GM19099 (cell line): ENCODE measurements at regions not wholly inside any gene's neighbourhood (a gene's known extent, or its start where the extent isn't known, plus 50 kb on each side); places are given as distances from the start of the nearest gene placed in this dataset.

Experiments used
- POLR2A ChIP-seq: IDR thresholded peaks from 3 replicates; pipeline ENCODE4 v1.6.1; 2011; ENCODE audit warnings: low read depth; ENCODE audit not compliant: insufficient read length; ENCODE audit errors: extremely low read depth

DNA sequence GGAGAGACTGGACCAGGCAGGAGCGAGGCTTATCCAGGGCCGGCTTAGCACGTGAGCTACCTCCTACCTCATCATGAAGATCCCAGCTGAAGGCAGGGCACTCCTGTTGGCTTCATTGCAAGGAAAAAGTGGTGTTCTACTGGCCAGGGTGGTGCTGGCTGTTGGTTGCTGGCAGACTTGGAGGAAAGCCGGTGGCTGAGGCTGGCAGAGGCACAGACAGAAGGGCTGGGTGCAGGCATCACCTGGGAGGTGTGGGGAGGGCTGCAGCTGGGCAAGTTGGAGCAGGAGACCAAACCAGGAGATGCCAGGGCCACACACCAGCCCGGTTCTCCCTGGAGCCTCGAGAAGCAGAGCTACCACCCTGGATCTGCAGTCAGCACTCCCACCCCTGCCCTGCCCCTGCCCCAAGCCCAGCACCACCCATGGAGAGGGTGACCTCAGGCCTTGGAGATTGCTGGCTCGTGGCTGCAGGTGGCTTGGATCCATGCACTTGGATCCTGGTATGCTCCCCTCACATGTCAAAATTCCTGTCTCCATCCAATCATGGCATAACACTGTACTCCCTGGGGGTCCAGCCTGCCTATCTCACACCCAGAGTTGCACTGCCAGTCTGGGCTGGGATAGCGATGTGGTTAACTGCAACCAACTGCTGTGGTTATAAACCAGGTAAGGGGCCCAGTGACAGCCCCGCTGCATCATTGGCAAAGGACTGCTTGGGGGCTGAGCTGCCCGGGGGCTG, 49.7 kb downstream of the GLI2 start:
- no peak for TF ChIP-seq POLR2A

GRCh38 chr2:120786038-120786960, 50.6 kb downstream of the GLI2 start:
- no peak for TF ChIP-seq POLR2A

DNA sequence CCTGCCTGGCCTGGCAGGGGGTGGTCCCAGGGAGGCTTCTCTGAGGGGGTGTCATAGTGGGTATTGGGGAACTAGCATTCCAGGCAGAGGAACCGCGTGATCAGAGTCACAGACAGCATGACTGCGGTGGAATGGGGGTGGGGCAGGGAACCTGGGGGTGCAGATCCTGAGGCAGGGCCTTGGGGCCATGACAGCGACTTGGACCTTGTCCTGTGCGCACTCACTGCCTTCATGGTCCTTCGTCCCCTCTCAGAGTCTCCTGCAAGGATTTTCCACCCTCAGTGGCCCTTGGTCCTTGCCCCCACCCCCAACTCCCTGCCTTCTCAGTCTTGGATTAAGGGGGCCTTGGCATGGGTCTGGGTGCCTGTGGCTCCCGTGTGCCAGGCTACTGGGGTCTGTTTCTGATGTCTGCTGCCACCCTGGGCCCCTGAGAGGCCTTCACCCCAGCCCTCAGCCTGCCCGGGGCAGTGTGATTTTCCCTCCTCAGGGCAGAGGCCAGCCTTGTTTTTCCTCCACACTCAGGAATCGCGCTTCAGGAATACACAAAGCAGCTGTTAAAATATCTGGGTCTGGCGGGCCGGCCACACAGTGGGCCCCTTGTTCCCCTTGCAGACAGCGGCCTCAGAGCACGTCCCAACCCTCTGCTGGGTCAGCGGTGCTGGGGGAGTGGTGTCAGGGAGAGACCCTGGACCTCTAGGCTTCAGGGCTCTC, 51.6 kb downstream of the GLI2 start:
- TF ChIP-seq POLR2A: no peak

DNA sequence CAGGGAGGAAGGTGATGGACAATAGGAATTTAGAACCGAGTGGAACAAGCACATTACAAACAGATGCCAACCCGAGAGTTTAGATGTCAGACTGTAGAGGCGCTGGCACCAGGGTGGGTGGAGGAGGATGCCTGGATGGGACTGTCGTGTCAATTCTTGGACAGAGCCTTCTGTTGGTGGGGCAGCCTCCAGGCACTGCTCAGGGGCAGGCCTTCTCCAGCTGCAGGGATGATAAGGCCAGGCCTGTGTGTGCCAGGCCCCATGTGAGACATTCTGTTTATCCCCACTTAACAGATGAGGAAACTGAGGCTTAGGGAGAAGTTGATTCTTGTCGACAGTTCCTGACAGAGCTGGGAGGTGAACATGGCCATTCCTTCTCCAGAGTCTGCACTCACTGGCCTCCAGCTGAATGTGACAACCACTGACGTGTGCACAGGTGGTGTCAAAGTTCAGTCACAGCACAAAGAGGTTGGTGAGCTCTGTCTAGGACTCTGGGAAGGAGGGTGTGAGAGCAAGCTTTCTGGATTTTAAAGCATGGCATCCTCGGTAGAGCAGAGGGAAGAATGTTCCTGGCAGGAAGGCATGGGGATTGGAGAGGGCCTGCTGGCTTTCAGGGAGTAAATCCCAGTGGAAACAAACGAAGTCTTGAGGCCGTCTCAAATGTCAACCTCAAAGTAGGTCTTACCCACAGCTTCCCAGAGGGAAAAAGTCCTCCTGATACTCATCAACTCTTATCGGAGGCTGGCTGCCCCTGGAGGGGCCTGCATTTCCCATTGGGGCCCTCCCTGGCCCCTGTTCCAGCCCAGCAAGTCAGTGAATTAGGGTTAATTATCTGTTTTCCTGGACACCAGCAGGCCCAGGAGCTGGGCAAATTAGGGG, 52.4 kb downstream of the GLI2 start:
- no peak for TF ChIP-seq POLR2A

DNA sequence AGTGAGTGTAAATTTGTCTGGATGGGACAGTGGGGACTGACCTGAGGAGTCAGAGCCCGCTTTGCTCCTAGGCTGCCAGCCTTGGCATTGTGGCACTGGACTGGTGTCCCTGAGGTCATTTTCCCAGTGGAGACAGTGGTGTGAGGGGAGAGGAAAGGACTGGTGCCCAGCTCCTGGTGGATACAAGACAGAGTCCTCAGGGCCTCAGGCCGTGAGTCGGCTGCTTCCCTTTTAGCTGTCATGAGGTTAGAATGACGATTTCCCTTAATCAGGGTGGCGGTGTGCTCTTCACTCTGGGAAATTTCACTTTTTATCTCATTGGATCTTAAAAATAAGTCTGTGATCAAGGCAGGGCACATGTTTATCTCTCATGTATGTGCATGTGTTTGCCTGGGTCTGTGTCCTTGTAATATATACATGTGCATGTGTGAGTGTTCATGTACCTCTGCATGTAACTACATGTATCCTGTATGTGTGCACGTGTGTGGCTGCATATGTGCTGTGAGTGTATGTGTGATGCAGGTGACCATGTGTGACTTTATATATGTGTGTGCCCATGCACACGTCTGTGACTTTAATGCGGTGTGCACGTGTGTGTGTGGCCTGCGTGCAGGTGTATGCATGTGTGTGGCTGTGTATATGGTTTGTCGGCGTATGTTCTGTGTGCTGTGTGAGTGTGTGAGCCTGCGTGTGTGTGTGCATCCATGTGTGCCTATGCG, 55.7 kb downstream of the GLI2 start:
- no peak for TF ChIP-seq POLR2A

- no peak for TF ChIP-seq POLR2A
Observed at GRCh38 chr2:120791962-120792297, 56.3 kb downstream of the GLI2 start.

DNA sequence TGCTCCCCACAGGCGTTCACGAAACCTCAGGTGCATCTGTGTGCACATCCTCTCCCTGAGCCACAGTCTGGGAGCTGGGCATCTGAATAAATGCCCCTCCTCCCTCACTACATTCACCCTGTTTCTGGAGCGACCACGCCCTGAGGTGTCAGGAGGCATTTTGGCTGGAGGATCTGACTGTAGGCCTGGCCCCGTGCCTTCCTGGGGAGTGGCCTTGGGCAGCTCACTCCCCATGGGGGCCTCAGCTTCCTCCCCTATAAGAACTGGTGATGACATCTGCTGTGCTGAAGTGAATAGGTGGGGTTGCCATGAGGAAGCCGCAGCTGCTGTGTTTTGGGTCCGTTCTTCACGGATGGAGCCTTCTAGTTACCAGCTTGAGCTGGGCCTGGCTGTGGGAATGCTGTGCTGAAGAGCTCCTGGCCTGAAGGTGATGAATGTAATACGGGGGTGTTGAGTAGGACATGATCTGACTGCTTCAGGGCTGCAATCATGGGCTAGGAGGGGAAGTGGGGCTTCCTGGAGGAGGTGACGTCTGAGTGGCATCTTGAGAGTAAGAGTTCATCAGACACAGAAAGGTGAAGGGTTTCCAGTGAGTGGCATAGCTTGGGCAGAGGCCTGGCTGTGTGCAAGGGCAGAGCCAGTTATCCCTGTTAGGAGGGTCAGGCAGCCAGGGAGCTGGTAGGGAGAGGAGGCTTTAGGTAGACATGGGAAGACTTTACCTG, 58.2 kb downstream of the GLI2 start:
- TF ChIP-seq POLR2A: no peak

DNA sequence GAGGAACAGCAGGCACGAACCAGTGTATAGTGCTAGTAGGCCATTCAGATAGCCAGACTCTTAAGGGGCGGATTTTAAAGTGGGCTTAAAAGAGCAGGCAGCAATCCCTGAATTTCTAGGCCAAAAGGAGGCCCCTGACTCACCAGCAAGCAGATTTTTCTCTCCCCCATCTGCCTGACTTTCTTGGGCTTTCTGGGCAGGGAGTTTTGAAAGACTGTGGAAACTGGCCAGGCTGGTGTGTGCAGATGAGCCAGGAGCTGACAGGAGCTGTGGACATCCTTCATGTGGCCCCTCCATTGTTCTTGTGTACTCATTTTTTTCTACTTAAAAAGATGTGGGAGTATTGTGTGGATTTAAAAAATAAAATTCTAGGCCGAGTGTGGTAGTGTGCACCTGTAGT, 59.0 kb downstream of the GLI2 start:
- no peak for TF ChIP-seq POLR2A

DNA sequence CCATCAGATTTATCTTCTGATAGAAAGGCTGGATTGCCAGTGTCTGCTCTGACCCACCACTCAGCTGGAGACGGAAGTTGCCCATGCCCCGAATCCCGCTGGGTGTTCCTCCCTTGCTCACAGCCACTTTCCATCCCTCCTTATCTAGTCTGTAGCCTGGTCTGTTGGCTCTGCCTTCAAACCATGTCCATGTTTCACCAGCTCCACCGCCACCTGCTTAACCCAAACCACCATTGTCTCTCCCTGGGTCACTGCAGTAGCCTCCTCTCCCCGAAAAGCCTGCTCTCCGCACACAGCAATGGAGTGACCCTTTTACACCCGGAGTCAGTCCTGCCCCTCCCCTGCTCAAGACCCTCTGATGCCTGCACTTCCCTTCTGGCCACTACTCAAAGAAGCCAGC, 60.4 kb downstream of the GLI2 start:
- no peak for TF ChIP-seq POLR2A

DNA sequence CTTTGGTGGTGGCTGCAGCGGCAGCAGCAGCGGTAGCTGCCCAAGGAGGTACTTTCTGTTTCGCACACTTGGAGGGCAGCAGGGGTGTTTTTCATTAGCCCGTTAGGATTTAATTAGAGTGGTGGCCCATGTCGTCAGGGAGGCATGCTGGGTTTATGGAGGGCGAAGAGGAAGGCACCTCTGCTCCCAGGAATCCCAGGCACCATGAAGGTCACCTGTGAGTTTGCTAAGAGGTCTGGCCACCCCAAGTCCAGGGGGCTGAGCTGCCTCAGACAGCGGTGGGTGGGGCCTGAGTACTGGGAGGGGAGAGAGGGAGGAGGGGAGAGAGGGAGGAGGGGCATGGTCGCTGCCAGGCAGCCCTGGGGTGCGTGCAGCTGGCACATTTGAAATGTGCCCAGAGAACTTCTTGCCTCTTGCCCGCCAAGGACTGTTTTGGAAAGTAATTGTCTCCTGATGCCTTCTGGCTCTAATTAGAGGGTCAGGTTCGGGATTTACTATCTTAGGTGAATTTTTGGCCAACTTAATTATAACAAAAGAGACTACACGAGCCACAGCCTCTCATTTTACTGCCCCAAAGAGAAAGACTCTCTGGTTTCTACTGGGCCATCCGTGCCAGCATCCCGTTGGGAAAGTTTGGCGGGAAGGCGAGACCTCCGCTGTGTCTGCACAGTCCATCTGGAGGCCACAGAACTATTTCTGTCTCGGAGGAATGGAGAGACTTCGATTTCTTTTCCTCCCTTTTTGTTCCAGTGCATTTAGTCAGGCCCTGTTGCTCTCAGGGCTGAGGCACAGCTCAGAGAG, 62.0 kb downstream of the GLI2 start:
- no peak for TF ChIP-seq POLR2A

DNA sequence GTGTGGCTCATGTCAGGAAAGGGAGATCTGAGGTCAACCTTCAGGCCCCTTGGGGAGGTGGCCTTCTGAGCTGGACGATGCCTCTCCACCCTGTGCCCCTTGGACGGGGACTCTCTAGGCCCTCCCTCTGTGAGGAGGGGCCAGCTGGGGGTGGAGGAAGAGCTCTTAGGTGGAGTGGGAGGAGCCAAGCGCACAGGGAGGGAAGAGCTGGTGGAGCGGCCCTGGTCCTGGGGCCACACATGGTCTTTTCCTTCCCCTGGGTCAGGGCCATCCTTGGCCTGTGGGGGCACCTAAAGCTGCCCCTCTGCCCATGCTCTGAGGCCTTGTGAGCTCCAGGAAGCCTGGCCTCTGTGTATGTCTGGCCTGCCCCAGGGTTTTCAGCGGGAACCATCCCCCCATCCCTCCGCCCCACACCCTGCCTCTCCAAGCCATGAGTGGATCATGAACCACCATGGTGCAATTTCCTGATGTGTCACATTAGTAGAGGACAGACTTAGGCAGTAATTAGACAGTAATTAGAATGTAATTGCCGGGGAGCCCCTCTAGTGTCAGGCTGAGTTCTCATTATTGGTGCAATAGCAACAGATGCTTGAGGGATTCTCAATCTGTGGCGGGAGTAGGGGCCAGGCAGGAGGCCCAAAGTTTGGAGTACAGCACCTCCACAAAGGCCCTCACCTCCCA, 63.0 kb downstream of the GLI2 start:
- no peak for TF ChIP-seq POLR2A

GRCh38 chr2:120802158-120802557, 66.5 kb downstream of the GLI2 start:
- no peak for TF ChIP-seq POLR2A

GRCh38 chr2:120802867-120803484, 67.3 kb downstream of the GLI2 start:
- no peak for TF ChIP-seq POLR2A
